Mammary epithelial cell (primary cell): ENCODE measurements at regions not wholly inside any gene's neighbourhood (a gene's known extent, or its start where the extent isn't known, plus 50 kb on each side); places are given as distances from the start of the nearest gene placed in this dataset.

ENCODE experiments used
- CTCF ChIP-seq, 2 donors: IDR thresholded peaks in 1 of 2; conservative IDR thresholded peaks in 1 of 2; 2 replicates each; pipeline ENCODE4 v1.5.1; 2011 to 2012; ENCODE audit warnings: inconsistent platforms in 2 of 2, low read length in 2 of 2, mild to moderate bottlenecking in 2 of 2, control low read depth in 1 of 2, low read depth in 1 of 2; ENCODE audit not compliant: insufficient read depth in 1 of 2; ENCODE audit errors: extremely low read depth in 1 of 2
- EZH2 ChIP-seq: IDR thresholded peaks from 2 replicates; pipeline ENCODE4 v1.6.1; 2012; ENCODE audit warnings: low read length, inconsistent platforms, borderline replicate concordance

- TF ChIP-seq CTCF (conservative IDR thresholded peaks at IDR 0.05 in 1 of 2, IDR thresholded peaks at IDR 0.05 in 1 of 2; ENCODE audit: extremely low read depth in 1 of 2, insufficient read depth in 1 of 2, low read depth in 1 of 2, low read length in 2 of 2) (no peak), EZH2 (no peak)
Observed at GRCh38 chr21:35727830-35728229, 332.5 kb downstream of the SETD4 start.
